IPS-18a (cell line): ENCODE measurements at regions not wholly inside any gene's neighbourhood (a gene's known extent, or its start where the extent isn't known, plus 50 kb on each side); places are given as distances from the start of the nearest gene placed in this dataset.
"Not testable (repeated sequence)": the region's sequence is repeated elsewhere in the genome, so short reads cannot be mapped to it uniquely, and the experiment has no call there.

Source experiments
- H3K27ac ChIP-seq: one replicate; pipeline ENCODE4 v1.5.1; 2013; ENCODE audit warnings: low read length
- H3K27me3 ChIP-seq: one replicate; pipeline ENCODE4 v1.6.1; 2013; ENCODE audit warnings: mild to moderate bottlenecking, low read length; ENCODE audit not compliant: control insufficient read depth, insufficient read depth
- H3K36me3 ChIP-seq: one replicate; pipeline ENCODE4 v1.6.1; 2013; ENCODE audit warnings: low read depth, low read length; ENCODE audit not compliant: control insufficient read depth
- H3K4me1 ChIP-seq: one replicate; pipeline ENCODE4 v1.6.1; 2013; ENCODE audit warnings: low read depth, low read length; ENCODE audit not compliant: control insufficient read depth
- H3K4me3 ChIP-seq: one replicate; pipeline ENCODE4 v1.5.1; 2013; ENCODE audit warnings: low read length
- H3K9ac ChIP-seq: one replicate; pipeline ENCODE4 v1.6.1; 2013; ENCODE audit warnings: mild to moderate bottlenecking, low read length, moderate library complexity
- H3K9me3 ChIP-seq: one replicate; pipeline ENCODE4 v1.6.1; 2013; ENCODE audit warnings: low read depth, low read length; ENCODE audit not compliant: control insufficient read depth

DNA sequence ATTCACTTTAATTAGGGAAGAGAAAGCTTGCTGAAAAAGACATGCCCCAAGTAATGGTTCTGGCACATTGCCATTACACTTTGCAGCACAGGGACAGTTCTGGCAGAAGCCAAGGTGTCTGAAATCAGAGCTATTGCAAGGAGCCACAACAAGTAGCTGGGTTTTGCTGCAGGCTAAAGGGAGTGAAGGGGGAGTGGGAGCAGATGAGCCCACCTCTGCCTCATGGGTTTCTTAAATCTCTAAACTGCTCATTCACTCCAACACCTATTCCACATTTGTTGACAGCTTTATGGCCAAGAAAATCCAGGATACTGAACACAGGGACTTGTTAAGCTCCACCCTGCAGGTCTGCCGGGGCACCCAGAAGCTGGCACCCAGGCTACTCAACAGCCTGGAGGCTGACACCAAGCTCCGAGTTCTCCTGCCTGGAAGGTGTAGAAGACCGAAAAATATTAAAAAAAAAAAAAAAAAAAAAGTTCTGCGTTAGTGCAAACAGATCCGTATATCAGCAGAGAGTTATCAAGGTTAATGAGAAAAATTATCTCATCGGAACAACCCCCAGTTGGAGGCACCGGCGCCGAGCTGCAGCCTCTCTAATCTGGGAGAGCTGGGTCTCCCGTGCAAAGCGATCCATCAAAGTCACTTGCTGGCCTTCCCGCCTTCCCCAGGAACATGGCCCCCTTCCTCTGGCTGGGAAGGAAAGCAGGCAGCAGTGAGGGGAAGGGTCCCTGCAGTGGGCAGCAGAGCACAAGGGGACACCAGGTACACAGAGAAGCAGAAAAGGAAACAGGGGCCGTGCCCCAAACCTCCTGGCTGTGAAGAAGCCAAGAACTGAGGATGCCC, 123.7 kb downstream of the HNMT start:
- Histone ChIP-seq H3K9me3 (no peaks in the 10 kb centered on the region), H3K36me3 (no peaks in the 10 kb centered on the region), H3K4me3 (no peak overlapping the region), H3K9ac (no peak overlapping the region), H3K27me3 (no peaks in the 10 kb centered on the region), H3K27ac (no peak overlapping the region), H3K4me1 (no peaks in the 10 kb centered on the region)

DNA sequence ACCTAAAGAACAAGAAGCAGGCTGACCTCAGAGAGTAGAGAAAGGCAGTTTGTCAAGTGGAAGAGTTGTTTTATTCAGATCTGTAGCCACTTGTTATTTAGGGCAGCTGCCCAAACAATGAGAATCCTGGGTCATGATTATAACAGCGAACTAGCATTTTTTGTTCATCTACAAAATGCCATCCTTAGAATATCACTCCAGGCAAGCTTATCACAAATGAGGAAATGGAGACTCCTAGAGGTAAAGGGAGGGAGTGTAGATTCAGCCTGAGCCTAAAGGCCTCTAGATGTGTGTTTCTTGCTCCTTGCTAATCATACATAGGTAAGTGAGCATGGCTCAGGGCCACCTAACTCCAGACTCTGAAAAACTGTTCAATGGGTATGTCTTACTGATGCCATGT, 126.1 kb downstream of the HNMT start:
- Histone ChIP-seq H3K27ac (no peak overlapping the region), H3K4me3 (no peak overlapping the region), H3K4me1 (peaks cover 15% of the 10 kb centered on the region), H3K9me3 (no peaks in the 10 kb centered on the region), H3K9ac (no peak overlapping the region), H3K36me3 (no peaks in the 10 kb centered on the region), H3K27me3 (no peaks in the 10 kb centered on the region)

DNA sequence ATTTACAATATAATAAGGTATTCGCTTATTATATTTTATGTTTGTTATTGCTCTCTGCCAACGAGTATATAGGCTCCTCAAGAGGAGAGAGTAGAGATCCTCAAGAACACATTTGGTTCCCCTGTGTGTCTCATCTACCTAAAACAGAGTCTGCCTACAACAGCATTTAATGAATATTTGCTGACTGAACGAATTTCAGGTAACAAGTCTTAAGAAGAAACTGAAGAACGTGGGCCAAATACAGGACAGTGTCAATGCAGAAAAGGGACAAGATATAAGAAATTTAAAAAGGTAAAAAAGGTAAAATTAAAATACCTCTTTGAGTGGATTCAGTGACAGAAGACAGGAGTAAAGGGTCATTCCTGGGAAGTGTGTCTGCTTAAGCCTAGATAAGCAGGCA, 129.2 kb downstream of the HNMT start:
- Histone ChIP-seq H3K27ac (no peak overlapping the region), H3K27me3 (no peaks in the 10 kb centered on the region), H3K9ac (no peak overlapping the region), H3K36me3 (no peaks in the 10 kb centered on the region), H3K4me3 (no peak overlapping the region), H3K9me3 (no peaks in the 10 kb centered on the region), H3K4me1 (peaks cover 15% of the 10 kb centered on the region)

DNA sequence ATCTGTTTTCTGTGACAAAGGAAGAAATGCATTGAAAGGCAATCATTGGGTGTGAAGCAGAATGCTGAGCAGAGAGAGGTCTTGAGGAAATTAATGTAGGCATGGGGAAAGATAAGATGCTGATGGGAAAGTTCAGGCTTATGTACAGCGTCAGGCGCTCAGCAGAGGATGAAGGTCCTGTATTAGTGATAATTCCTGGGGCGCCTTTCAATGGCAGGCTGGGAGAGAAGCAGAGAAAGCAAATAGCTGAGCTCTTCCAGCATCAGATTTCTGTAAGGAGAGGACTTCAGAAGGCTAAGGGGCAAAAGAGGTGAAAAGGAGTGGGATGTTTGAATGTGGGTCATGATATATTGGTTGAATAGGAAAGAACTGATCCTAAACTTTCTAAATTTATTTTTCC, 129.8 kb downstream of the HNMT start:
- H3K27me3 ChIP-seq = no peaks in the 10 kb centered on the region
- peaks cover 15% of the 10 kb centered on the region for H3K4me1 ChIP-seq
- H3K4me3 ChIP-seq = no peak overlapping the region
- H3K36me3 ChIP-seq = no peaks in the 10 kb centered on the region
- H3K9ac ChIP-seq = no peak overlapping the region
- H3K9me3 ChIP-seq = no peaks in the 10 kb centered on the region
- no peak overlapping the region for H3K27ac ChIP-seq

DNA sequence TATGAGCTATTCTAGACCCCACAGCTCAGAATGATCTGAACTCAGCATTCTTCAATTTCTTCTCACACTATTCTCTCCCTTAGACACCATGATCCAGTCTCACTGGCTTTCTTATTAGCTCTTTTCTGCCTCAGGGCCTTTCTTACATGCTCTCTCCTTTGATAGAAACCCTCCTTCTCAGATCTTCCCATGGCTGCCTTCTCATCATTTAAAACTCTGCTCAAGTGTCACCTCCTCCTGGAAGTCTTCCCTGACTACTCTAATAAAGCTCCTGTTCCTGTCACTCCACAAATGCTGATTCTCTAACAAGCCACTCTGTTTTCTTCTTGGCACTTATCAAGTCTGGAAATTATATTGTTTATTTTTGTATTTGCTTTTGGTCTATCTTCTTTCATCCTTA, 131.1 kb downstream of the HNMT start:
- no peak overlapping the region for H3K27ac ChIP-seq
- no peaks in the 10 kb centered on the region for H3K9me3 ChIP-seq
- no peak overlapping the region for H3K4me3 ChIP-seq
- peaks cover 15% of the 10 kb centered on the region for H3K4me1 ChIP-seq
- H3K36me3 ChIP-seq = no peaks in the 10 kb centered on the region
- H3K27me3 ChIP-seq = no peaks in the 10 kb centered on the region
- no peak overlapping the region for H3K9ac ChIP-seq

DNA sequence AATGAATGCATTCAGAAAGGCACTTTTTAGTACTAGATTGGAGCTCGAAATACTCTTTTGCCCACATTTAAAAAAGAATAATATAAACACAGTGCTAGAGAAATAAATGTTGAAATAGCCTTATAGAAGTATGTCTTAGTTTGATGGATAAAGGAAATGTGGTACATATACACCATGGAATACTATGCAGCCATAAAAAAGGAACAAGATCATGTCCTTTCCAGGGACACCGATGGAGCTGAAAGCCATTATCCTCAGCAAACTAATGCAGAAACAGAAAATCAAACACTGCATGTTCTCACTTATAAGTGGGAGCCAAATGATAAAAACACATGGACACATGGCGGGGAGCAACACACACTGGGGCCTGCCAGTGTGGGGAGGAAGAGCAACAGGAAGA, 135.0 kb downstream of the HNMT start:
- H3K9ac ChIP-seq, H3K4me1 ChIP-seq, H3K27ac ChIP-seq, H3K36me3 ChIP-seq, H3K4me3 ChIP-seq, H3K9me3 ChIP-seq, H3K27me3 ChIP-seq: not testable (repeated sequence)

DNA sequence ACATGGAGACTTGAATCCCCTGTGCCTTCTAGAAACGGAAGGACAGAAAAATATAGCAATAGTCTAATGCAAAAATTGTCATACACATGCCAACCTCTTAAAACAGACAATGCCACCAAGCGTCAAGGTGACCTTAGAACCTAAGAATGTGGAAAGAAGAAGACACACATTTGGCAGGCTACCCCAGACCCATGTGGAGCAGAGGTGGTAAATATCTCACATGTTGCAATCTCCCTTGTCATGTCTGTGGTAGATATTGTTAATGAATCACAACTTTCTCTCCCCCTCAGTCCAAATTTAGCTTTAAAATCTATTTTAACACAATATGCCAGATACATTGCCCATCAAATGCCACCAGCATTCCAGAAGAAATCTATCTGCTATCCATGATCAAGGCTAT, 137.4 kb downstream of the HNMT start:
- H3K36me3 ChIP-seq = no peaks in the 10 kb centered on the region
- no peaks in the 10 kb centered on the region for H3K9me3 ChIP-seq
- no peak overlapping the region for H3K27ac ChIP-seq
- H3K4me1 ChIP-seq = peaks cover 2% of the 10 kb centered on the region
- no peaks in the 10 kb centered on the region for H3K27me3 ChIP-seq
- no peak overlapping the region for H3K4me3 ChIP-seq
- H3K9ac ChIP-seq = no peak overlapping the region

DNA sequence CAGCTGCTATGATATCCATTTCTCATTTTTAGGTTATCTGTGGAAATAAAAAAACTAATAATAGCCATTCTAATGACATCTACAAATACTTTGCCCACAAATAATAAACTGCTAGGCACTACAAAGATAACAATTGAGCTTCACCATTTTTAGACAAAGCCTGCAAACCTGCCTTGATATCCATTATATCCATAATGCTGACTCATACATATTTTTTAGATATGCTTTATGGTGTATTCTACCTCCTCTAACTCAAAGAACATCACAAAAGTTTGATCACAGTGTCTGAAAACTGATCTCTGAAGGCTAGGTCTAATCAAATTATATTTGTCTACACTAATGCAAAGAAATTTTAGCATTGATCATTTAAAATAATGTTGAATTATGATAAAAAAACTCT, 138.4 kb downstream of the HNMT start:
- no peaks in the 10 kb centered on the region for H3K36me3 ChIP-seq
- no peak overlapping the region for H3K4me3 ChIP-seq
- H3K9ac ChIP-seq = no peak overlapping the region
- peaks cover 2% of the 10 kb centered on the region for H3K4me1 ChIP-seq
- H3K27ac ChIP-seq = no peak overlapping the region
- H3K9me3 ChIP-seq = no peaks in the 10 kb centered on the region
- no peaks in the 10 kb centered on the region for H3K27me3 ChIP-seq

DNA sequence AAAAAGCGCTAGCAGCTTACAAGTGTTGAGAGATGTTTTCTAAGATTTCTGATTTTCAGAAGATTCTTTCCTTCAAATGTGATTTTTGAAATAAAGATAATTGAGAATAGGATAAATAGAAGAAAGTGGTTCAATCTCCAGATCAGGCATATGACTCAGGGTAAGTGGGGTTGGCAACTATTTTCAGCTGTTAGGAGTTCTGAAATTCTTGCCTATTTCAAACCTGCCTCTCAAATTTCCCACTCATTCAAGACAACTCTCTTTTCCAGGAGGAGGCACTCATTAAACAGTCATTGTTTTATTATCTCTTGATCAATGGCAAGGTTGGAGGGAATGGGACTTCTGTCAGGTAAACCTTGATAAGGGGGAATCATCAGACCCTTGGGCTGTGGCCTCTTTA, 138.9 kb downstream of the HNMT start:
- H3K9ac ChIP-seq = no peak overlapping the region
- H3K36me3 ChIP-seq = no peaks in the 10 kb centered on the region

DNA sequence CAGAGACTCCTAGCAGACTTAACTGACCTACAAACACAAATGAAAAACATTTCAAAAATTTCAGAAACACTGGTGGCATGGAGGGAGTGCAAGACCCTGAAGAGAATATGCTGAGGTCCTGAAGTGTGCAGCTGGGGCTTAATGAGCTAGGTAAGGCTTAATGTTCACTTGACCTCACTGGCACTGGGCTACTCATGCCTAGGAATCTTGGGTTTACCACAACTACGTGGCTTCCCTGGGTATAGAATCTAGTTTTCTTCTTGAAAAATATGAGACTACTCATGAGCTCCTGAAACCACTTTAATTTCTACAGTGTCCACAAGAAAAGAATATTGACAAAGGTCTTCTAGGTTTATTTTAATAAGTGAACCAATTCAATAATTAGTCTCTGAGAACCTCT, 139.8 kb downstream of the HNMT start:
- Histone ChIP-seq H3K9ac (no peak overlapping the region), H3K27me3 (no peaks in the 10 kb centered on the region), H3K4me3 (no peak overlapping the region), H3K4me1 (peaks cover 2% of the 10 kb centered on the region), H3K36me3 (no peaks in the 10 kb centered on the region), H3K27ac (no peak overlapping the region), H3K9me3 (no peaks in the 10 kb centered on the region)

More for the DNA sequence above, 138.9 kb downstream of the HNMT start:
- H3K9me3 ChIP-seq = no peaks in the 10 kb centered on the region
- H3K4me3 ChIP-seq = no peak overlapping the region
- H3K27ac ChIP-seq = no peak overlapping the region
- no peaks in the 10 kb centered on the region for H3K27me3 ChIP-seq
- peaks cover 2% of the 10 kb centered on the region for H3K4me1 ChIP-seq

DNA sequence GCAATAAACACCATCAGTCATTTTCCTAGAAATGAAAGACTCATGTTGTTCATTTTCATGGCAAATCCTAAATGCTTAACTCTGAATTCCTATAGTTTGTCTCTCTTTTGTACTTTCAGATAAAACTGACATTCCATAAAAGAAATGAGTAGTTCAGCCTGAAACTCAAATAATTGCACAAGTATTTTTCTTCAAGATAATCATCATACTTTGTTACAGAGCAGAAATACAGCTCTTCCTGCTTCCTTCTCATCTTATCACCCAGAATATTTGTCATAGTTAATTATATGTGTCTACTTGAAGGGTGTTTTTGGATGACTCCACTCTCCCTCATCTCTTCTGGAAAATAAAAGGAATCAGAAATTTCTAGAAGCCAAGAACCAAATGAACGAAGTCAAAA, 141.1 kb downstream of the HNMT start:
- Histone ChIP-seq H3K27me3 (no peaks in the 10 kb centered on the region), H3K36me3 (no peaks in the 10 kb centered on the region), H3K9me3 (no peaks in the 10 kb centered on the region), H3K4me1 (peaks cover 2% of the 10 kb centered on the region), H3K4me3 (no peak overlapping the region), H3K27ac (no peak overlapping the region), H3K9ac (no peak overlapping the region)

DNA sequence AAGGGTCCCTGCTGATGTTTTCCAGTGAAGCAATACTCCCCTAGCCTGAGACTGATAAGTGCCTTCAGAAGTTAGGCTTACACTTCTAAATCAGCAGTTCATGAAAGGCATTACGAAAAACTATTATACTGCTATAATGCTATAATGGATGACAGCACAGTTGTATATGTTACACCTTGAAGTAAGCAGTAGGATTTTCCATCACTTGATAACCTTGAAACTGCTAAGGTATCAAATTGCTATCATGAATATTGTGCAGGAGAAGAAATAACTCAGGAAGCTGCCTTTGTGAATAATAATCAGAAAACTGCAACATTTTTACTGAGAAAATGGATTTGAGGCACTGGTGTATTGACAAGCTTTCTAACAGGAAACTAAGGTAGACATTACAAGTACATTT, 142.3 kb downstream of the HNMT start:
- Histone ChIP-seq H3K36me3 (no peaks in the 10 kb centered on the region), H3K9ac (no peak overlapping the region), H3K27me3 (no peaks in the 10 kb centered on the region), H3K9me3 (no peaks in the 10 kb centered on the region), H3K4me1 (peaks cover 2% of the 10 kb centered on the region), H3K27ac (no peak overlapping the region), H3K4me3 (no peak overlapping the region)
